GM12801 (cell line): ENCODE measurements at regions not wholly inside any gene's neighbourhood (a gene's known extent, or its start where the extent isn't known, plus 50 kb on each side); places are given as distances from the start of the nearest gene placed in this dataset.

ENCODE experiments used
- CTCF ChIP-seq: IDR thresholded peaks from one replicate; pipeline ENCODE4 v1.5.1; 2011; ENCODE audit warnings: control low read depth; ENCODE audit not compliant: insufficient read length; ENCODE audit errors: extremely low read depth

GRCh38 chr9:1221298-1221697 lies 171.1 kb downstream of the DMRT2 start:
- no peak for TF ChIP-seq CTCF

- TF ChIP-seq CTCF = no peak
These were observed 172.4 kb downstream of the DMRT2 start for GRCh38 chr9:1222511-1222910.

GRCh38 chr9:1231998-1232919 lies 182.1 kb downstream of the DMRT2 start:
- TF ChIP-seq CTCF = no peak

- no peak for TF ChIP-seq CTCF
These were observed 183.4 kb downstream of the DMRT2 start for GRCh38 chr9:1233568-1233967.

GRCh38 chr9:1235650-1236049 lies 185.5 kb downstream of the DMRT2 start:
- no peak for TF ChIP-seq CTCF

GRCh38 chr9:1236061-1236460 lies 185.9 kb downstream of the DMRT2 start:
- no peak for TF ChIP-seq CTCF

GRCh38 chr9:1238407-1238806 lies 188.2 kb downstream of the DMRT2 start:
- TF ChIP-seq CTCF = no peak

- no peak for TF ChIP-seq CTCF
These were observed 198.6 kb downstream of the DMRT2 start for GRCh38 chr9:1248743-1249142.
